Heart left ventricle (tissue), 13 donors: ENCODE measurements at regions not wholly inside any gene's neighbourhood (a gene's known extent, or its start where the extent isn't known, plus 50 kb on each side); places are given as distances from the start of the nearest gene placed in this dataset.

Source experiments
- POLR2A ChIP-seq, 2 donors: fragments of 450-650 bp; IDR thresholded peaks; one replicate each; pipeline ENCODE4 v1.6.1; 2017; ENCODE audit warnings: antibody characterized with exemption in 2 of 2, mild to moderate bottlenecking in 2 of 2, moderate library complexity in 2 of 2
- TF ChIP-seq, protein P1 (sequence below), 12 donors: fragments of 200-600 bp; sonication (generic) in 4 of 12; IDR thresholded peaks; one replicate each; pipeline versions ENCODE4 v1.5.0 to v1.8.0; 2018 to 2022; ENCODE audit warnings: antibody characterized with exemption in 12 of 12, mild to moderate bottlenecking in 5 of 12
- donor health status: ischemic (EF 13 %, LVEDD 7.1; RV severe dilation, severe dysfunction).
- donor health status: DM: no; HTN: yes; CAD: no.
- donor health status: DM: no; HTN: no; CAD: no.
- donor health status: ischemic (EF 25% LVEDD 6.9; RV normal size, moderate dysfunction).
- donor health status: ischemic (EF 25% LVEDD 5.7; RV mildly dilated, moderate dysfunction).
- donor health status: ischemic (EF 35%, LVEDD 5.7; RV mildly dilated, moderate dysfunction).
- donor health status: nonischemic (EF 11% LVEDD 7.7; RV severe dilation, severe dysfunction).
- donor health status: DM: yes; HTN: yes; CAD: no.
- donor health status: PGD.
- donor health status: ischemic (EF 29% LVEDD 5.4; RV normal size, mild dysfunction).
- donor health status: nonischemic (EF 23%, LVEDD 6.1; RV moderate dilation, normal function).

DNA sequence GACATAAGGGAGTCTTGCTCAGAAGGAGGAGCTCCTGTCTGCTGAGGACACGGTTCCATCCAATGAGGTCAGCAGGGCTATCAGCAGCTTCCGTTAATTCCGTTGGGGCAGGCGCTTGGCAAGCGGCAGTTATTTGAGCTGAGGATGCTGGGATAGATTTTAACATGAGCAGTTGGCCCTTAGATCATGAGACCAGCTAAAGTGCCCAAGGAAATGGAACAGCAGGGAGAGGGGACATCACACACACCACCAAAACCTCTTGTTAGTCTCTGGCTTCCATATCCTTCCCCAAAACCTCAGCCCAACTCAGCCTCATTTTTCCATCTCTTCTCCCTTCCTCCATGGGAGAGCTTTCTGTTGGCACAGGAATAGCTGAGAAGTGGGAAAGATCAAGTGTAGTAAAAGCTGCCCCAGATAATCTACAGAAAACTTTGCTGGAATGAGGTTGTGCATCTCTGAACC, 138.7 kb upstream of the PZP start:
- TF ChIP-seq, protein P1, sequence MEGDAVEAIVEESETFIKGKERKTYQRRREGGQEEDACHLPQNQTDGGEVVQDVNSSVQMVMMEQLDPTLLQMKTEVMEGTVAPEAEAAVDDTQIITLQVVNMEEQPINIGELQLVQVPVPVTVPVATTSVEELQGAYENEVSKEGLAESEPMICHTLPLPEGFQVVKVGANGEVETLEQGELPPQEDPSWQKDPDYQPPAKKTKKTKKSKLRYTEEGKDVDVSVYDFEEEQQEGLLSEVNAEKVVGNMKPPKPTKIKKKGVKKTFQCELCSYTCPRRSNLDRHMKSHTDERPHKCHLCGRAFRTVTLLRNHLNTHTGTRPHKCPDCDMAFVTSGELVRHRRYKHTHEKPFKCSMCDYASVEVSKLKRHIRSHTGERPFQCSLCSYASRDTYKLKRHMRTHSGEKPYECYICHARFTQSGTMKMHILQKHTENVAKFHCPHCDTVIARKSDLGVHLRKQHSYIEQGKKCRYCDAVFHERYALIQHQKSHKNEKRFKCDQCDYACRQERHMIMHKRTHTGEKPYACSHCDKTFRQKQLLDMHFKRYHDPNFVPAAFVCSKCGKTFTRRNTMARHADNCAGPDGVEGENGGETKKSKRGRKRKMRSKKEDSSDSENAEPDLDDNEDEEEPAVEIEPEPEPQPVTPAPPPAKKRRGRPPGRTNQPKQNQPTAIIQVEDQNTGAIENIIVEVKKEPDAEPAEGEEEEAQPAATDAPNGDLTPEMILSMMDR (IDR thresholded peaks at IDR 0.05): no peak
- no peak for TF ChIP-seq POLR2A (IDR thresholded peaks at IDR 0.05)
